Spleen (tissue), 11 donors: ENCODE measurements at regions not wholly inside any gene's neighbourhood (a gene's known extent, or its start where the extent isn't known, plus 50 kb on each side); places are given as distances from the start of the nearest gene placed in this dataset.
A peak's percentile ranks its signal among the peaks of the same experiment; 100 is the strongest.

Experiments
- DNase-seq: peaks from one replicate; pipeline ENCODE4 v3.0.0-alpha.2; 2020
- H3K27ac ChIP-seq, 8 donors: fragments of 200-600 bp; sonication (generic) in 7 of 8; 1 replicate in 4 of 8; 2 replicates in 4 of 8; pipeline versions ENCODE4 v1.5.0 to v1.8.0; 2016 to 2021; ENCODE audit warnings: inconsistent platforms in 4 of 8, mild to moderate bottlenecking in 4 of 8, moderate library complexity in 1 of 8
- H3K27me3 ChIP-seq, 7 donors: fragments of 200-600 bp; sonication (generic) in 6 of 7; replicated peaks in 1 of 7; 1 replicate in 4 of 7; 2 replicates in 3 of 7; pipeline versions ENCODE4 v1.5.0 to v1.8.0; 2016 to 2021; ENCODE audit warnings: inconsistent platforms in 3 of 7, mild to moderate bottlenecking in 1 of 7
- H3K36me3 ChIP-seq, 6 donors: fragments of 200-600 bp; sonication (generic) in 5 of 6; 1 replicate in 4 of 6; 2 replicates in 2 of 6; pipeline versions ENCODE4 v1.5.0 to v1.8.0; 2016 to 2021; ENCODE audit warnings: inconsistent platforms in 2 of 6
- H3K4me1 ChIP-seq, 6 donors: fragments of 200-600 bp; sonication (generic) in 5 of 6; 1 replicate in 3 of 6; 2 replicates in 3 of 6; pipeline versions ENCODE4 v1.5.0 to v1.8.0; 2016 to 2021; ENCODE audit warnings: inconsistent platforms in 3 of 6
- H3K4me3 ChIP-seq, 8 donors: fragments of 200-600 bp; sonication (generic) in 7 of 8; 1 replicate in 4 of 8; 2 replicates in 4 of 8; pipeline versions ENCODE4 v1.5.0 to v1.8.0; 2016 to 2021; ENCODE audit warnings: inconsistent platforms in 4 of 8, mild to moderate bottlenecking in 4 of 8, moderate library complexity in 2 of 8
- H3K9me3 ChIP-seq, 8 donors: fragments of 200-600 bp; sonication (generic) in 7 of 8; 1 replicate in 4 of 8; 2 replicates in 4 of 8; pipeline versions ENCODE4 v1.5.0 to v1.8.0; 2016 to 2021; ENCODE audit warnings: inconsistent platforms in 4 of 8
- CTCF ChIP-seq, 11 experiments: fragments of 200-600 bp in 7 of 11; fragments of 450-650 bp in 4 of 11; sonication (generic) in 4 of 11; IDR thresholded peaks in 8 of 11; conservative IDR thresholded peaks in 3 of 11; 1 replicate in 7 of 11; 2 replicates in 4 of 11; pipeline versions ENCODE4 v1.4.0 to v1.8.0; 2016 to 2021; ENCODE audit warnings: antibody characterized with exemption in 11 of 11, inconsistent platforms in 4 of 11, mild to moderate bottlenecking in 1 of 11
- POLR2A ChIP-seq, 3 donors: fragments of 450-650 bp; IDR thresholded peaks; one replicate each; pipeline ENCODE4 v1.5.1; 2017; ENCODE audit warnings: antibody characterized with exemption in 3 of 3, mild to moderate bottlenecking in 1 of 3
- POLR2AphosphoS5 ChIP-seq, 3 donors: sonication (generic); formaldehyde crosslinking; IDR thresholded peaks; one replicate each; pipeline ENCODE4 v1.5.1; 2017; ENCODE audit warnings: antibody characterized with exemption in 3 of 3
- WGBS, 5 donors: extraction: QIAGEN DNeasy Blood & Tissue Kit in 3 of 5; methylation state at CpG; one replicate each; pipeline versions ENCODE4 v1.1.5 to v1.1.7; 2013 to 2018; 5-methylcytosine and 5-hydroxymethylcytosine counted together
- intact Hi-C: fragments of 100-400 bp; cut with DNase I; formaldehyde crosslinking; loops from one replicate; pipeline ENCODE4 v1.15.0; 2023; ENCODE audit warnings: low total_unique reads
- donor health status: healthy with polysubstance abuse.
- donor health status: DM: no; HTN: no; CAD: no; lungs with moderate emphysema.
- donor health status: DM: no; HTN: no; CAD: no.
- donor health status: Bipolar disorder and iron deficiency.
- donor health status: healthy.
- donor health status: DM: no; HTN: no; CAD: no.
- donor health status: DM: yes; HTN: yes; CAD: no.

- H3K27ac ChIP-seq = no peak overlapping the region
- peaks cover 0 to 8% (median 0%) of the 10 kb centered on the region in 8 donors for H3K9me3 ChIP-seq
- WGBS, 5 donors = 83 to 92% (median 87%) methylated on average over 5 of the region's 5 CpGs
- no peaks in the 10 kb centered on the region for H3K36me3 ChIP-seq
- H3K27me3 ChIP-seq = peaks cover 0 to 32% (median 0%) of the 10 kb centered on the region in 7 donors
- no peak overlapping the region for H3K4me3 ChIP-seq
- peak; percentile 49 for DNase-seq
- intact Hi-C loops = no loop called here
- peaks cover 0 to 9% (median 0%) of the 10 kb centered on the region in 6 donors for H3K4me1 ChIP-seq
- no peak for TF ChIP-seq CTCF (IDR thresholded peaks at IDR 0.05 in 8 of 11, conservative IDR thresholded peaks at IDR 0.05 in 3 of 11)
- TF ChIP-seq POLR2A (IDR thresholded peaks at IDR 0.05) = no peak
- TF ChIP-seq POLR2AphosphoS5 (IDR thresholded peaks at IDR 0.05) = no peak
These were observed 147.2 kb downstream of the CTTN start for GRCh38 chr11:70545610-70545912.

- Histone ChIP-seq H3K9me3 (peaks cover 0 to 6% (median 0%) of the 10 kb centered on the region in 8 donors), H3K27ac (no peak overlapping the region), H3K27me3 (peaks cover 0 to 32% (median 0%) of the 10 kb centered on the region in 7 donors), H3K4me1 (peaks cover 0 to 9% (median 0%) of the 10 kb centered on the region in 6 donors), H3K36me3 (no peaks in the 10 kb centered on the region), H3K4me3 (no peak overlapping the region)
- no peak for TF ChIP-seq POLR2A (IDR thresholded peaks at IDR 0.05)
- TF ChIP-seq CTCF (IDR thresholded peaks at IDR 0.05 in 8 of 11, conservative IDR thresholded peaks at IDR 0.05 in 3 of 11) = no peak
- no peak for TF ChIP-seq POLR2AphosphoS5 (IDR thresholded peaks at IDR 0.05)
- intact Hi-C loops = no loop called here
- peak; percentile 62 for DNase-seq
- 60 to 78% (median 72%) methylated on average over 9 of the region's 9 CpGs for WGBS, 5 donors
These were observed 148.0 kb downstream of the CTTN start for GRCh38 chr11:70546191-70546940.

- no peak for TF ChIP-seq CTCF (IDR thresholded peaks at IDR 0.05 in 8 of 11, conservative IDR thresholded peaks at IDR 0.05 in 3 of 11)
- TF ChIP-seq POLR2AphosphoS5 (IDR thresholded peaks at IDR 0.05) = no peak
- TF ChIP-seq POLR2A (IDR thresholded peaks at IDR 0.05) = no peak
- Histone ChIP-seq H3K27ac (no peak overlapping the region), H3K36me3 (no peaks in the 10 kb centered on the region), H3K4me1 (peaks cover 0 to 9% (median 0%) of the 10 kb centered on the region in 6 donors), H3K4me3 (no peak overlapping the region), H3K27me3 (peaks cover 0 to 32% (median 0%) of the 10 kb centered on the region in 7 donors), H3K9me3 (no peaks in the 10 kb centered on the region)
- DNase-seq = peak; percentile 31
- intact Hi-C loops = no loop called here
- WGBS, 5 donors = 69 to 86% (median 78%) methylated on average over 7 of the region's 7 CpGs
These were observed 149.1 kb downstream of the CTTN start for GRCh38 chr11:70547386-70547785.

DNA sequence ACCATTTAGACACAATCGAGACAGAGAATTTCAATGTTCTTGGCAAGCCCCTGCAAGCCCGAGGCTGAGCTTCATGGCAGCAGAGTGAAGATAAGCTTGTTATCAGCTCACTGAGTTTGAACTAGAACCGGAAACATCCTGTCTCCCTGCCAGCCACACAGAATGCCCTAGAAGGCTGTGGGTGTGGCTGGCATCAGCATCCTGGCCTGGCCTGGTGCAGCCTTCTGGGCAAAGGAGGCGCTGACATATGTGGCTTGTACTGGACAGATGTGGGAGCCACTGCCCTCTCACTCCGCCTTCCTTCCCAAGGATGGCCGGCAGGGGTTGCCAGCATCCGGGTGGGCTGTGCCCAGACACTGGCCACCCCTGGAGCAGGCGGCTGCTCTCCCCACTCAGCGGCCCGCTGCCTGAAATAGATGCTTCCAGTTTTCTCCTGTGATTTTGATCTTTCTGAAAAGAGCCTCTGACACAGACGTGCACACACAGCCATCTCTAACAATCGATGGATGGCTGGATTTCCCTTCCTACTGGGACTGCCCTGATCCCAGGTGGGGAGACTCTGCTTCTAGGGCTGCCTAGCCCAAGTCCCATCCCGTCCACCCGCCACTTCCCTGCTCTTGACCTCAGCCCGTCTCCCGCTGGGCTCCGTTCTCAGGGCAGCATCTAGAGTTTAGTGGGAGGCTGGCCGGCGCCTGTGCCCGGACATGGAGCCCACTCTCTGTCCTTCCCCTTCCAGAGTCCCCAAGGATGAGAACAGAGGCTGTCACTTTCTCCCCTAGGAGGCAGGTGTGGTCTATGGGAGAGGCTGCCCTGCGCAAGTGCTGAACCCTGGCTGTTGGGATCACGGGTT lies 149.7 kb downstream of the CTTN start:
- TF ChIP-seq POLR2AphosphoS5 (IDR thresholded peaks at IDR 0.05) (peak; percentile 33 to 52 (median 34)), CTCF (IDR thresholded peaks at IDR 0.05 in 8 of 11, conservative IDR thresholded peaks at IDR 0.05 in 3 of 11) (no peak), POLR2A (IDR thresholded peaks at IDR 0.05) (no peak)
- WGBS, 5 donors = 66 to 86% (median 74%) methylated on average over 17 to 22 of the region's 22 CpGs
- Histone ChIP-seq H3K9me3 (no peaks in the 10 kb centered on the region), H3K27ac (no peak overlapping the region), H3K27me3 (peaks cover 0 to 32% (median 0%) of the 10 kb centered on the region in 7 donors), H3K4me1 (peaks cover 0 to 9% (median 0%) of the 10 kb centered on the region in 6 donors), H3K4me3 (no peak overlapping the region), H3K36me3 (no peaks in the 10 kb centered on the region)
- DNase-seq = peak; percentile 76
- intact Hi-C loops = no loop called here
